Right cardiac atrium (tissue), 5 donors: ENCODE measurements at regions not wholly inside any gene's neighbourhood (a gene's known extent, or its start where the extent isn't known, plus 50 kb on each side); places are given as distances from the start of the nearest gene placed in this dataset.

Source experiments
- ATAC-seq, 2 donors: fragments of 200-7000 bp; cut with Tn5 transposase; one replicate each; pipeline versions ENCODE4 v1.8.0 to v1.9.1; 2020; ENCODE audit warnings: moderate library complexity in 2 of 2, mild to moderate bottlenecking in 1 of 2
- DNase-seq, 3 donors: peaks; one replicate each; pipeline ENCODE4 v3.0.0-alpha.2; 2020
- H3K27ac ChIP-seq: one replicate; pipeline ENCODE4 v1.5.1; 2013; ENCODE audit warnings: mild to moderate bottlenecking, low read length, control low read depth, moderate library complexity
- H3K27me3 ChIP-seq: one replicate; pipeline ENCODE4 v1.6.1; 2013; ENCODE audit not compliant: control insufficient read depth, insufficient read depth
- H3K4me1 ChIP-seq: one replicate; pipeline ENCODE4 v1.6.1; 2013; ENCODE audit warnings: low read length; ENCODE audit not compliant: control insufficient read depth, insufficient read depth
- H3K4me3 ChIP-seq: one replicate; pipeline ENCODE4 v1.5.1; 2013; ENCODE audit warnings: low read length, control low read depth
- H3K9me3 ChIP-seq: one replicate; pipeline ENCODE4 v1.6.1; 2013; ENCODE audit warnings: low read length; ENCODE audit not compliant: control insufficient read depth
- WGBS: extraction: QIAGEN DNeasy Blood & Tissue Kit; methylation state at CpG from one replicate; pipeline ENCODE4 v1.1.7; 2013; 5-methylcytosine and 5-hydroxymethylcytosine counted together
- intact Hi-C, 4 donors: fragments of 100-400 bp; cut with DNase I; formaldehyde crosslinking; loops; one replicate each; pipeline versions ENCODE4 v1.11.0 to v1.14.0; 2022 to 2023
- donor health status: healthy with polysubstance abuse.
- donor health status: DM: no; HTN: yes; CAD: no.
- donor health status: DM: no; HTN: no; CAD: no.
- donor health status: DM: no; HTN: yes; CAD: no; lungs with severe emphysema.
- donor health status: DM: yes; HTN: yes; CAD: no.

DNA sequence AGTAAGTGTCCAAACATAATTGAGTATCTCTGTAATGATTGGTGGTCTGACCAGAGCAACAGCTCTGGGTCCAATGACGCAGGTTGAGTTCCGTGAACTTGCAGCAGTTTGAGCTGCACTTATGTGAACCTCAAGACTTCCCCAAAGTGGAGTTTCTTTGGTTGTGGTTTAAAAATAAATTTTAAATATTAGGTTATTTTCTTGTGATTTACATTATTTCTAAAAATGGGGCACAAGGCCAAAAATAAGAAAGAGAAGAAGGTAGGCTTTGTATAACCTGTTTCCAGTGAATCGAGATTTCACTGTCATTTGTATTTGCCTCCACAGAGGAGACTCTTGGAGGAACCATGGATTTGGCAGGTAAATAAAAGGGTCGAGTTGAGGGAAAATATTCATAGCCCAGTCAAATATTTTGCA, 166.4 kb upstream of the ZNF217 start:
- H3K4me1 ChIP-seq, result peaks cover 2% of the 10 kb centered on the region
- intact Hi-C loops, result no loop called here
- no peaks in the 10 kb centered on the region for H3K9me3 ChIP-seq
- H3K27me3 ChIP-seq, result no peaks in the 10 kb centered on the region
- DNase-seq (no peak), ATAC-seq (no peak)
- H3K27ac ChIP-seq, result no peak overlapping the region
- no peak overlapping the region for H3K4me3 ChIP-seq
- 85% methylated on average over 4 of the region's 4 CpGs for WGBS

GRCh38 chr20:53757472-53757913, 163.9 kb upstream of the ZNF217 start:
- intact Hi-C loops, result no loop called here

GRCh38 chr20:53755733-53756531, 162.3 kb upstream of the ZNF217 start:
- H3K4me3 ChIP-seq, result no peak overlapping the region
- no peak overlapping the region for H3K27ac ChIP-seq
- no peaks in the 10 kb centered on the region for H3K9me3 ChIP-seq
- ATAC-seq (no peak), DNase-seq (no peak)
- WGBS, result 89% methylated on average over 8 of the region's 8 CpGs
- H3K27me3 ChIP-seq, result no peaks in the 10 kb centered on the region
- H3K4me1 ChIP-seq, result no peaks in the 10 kb centered on the region
- intact Hi-C loops, result no loop called here

More at GRCh38 chr20:53757472-53757913, 163.9 kb upstream of the ZNF217 start:
- DNase-seq, result no peak
- Histone ChIP-seq H3K4me1 (no peaks in the 10 kb centered on the region), H3K9me3 (no peaks in the 10 kb centered on the region), H3K4me3 (no peak overlapping the region), H3K27ac (no peak overlapping the region), H3K27me3 (no peaks in the 10 kb centered on the region)
- no peak for ATAC-seq
- 95% methylated on average over 18 of the region's 18 CpGs for WGBS

- ATAC-seq (no peak), DNase-seq (no peak)
- Histone ChIP-seq H3K4me3 (no peak overlapping the region), H3K27ac (no peak overlapping the region), H3K27me3 (no peaks in the 10 kb centered on the region), H3K4me1 (no peaks in the 10 kb centered on the region), H3K9me3 (no peaks in the 10 kb centered on the region)
- intact Hi-C loops, result no loop called here
- WGBS, result 83% methylated on average over 2 of the region's 2 CpGs
Observed at GRCh38 chr20:53753880-53754459, 160.3 kb upstream of the ZNF217 start.

- H3K27me3 ChIP-seq, result no peaks in the 10 kb centered on the region
- H3K27ac ChIP-seq, result no peak overlapping the region
- WGBS, result 83% methylated on average over 16 of the region's 16 CpGs
- no peak for ATAC-seq
- no peak for DNase-seq
- intact Hi-C loops, result no loop called here
- no peaks in the 10 kb centered on the region for H3K4me1 ChIP-seq
- H3K4me3 ChIP-seq, result no peak overlapping the region
- H3K9me3 ChIP-seq, result no peaks in the 10 kb centered on the region
Observed at GRCh38 chr20:53752971-53753879, 159.6 kb upstream of the ZNF217 start.

GRCh38 chr20:53752583-53752970, 158.9 kb upstream of the ZNF217 start:
- Histone ChIP-seq H3K9me3 (no peaks in the 10 kb centered on the region), H3K4me1 (no peaks in the 10 kb centered on the region), H3K4me3 (no peak overlapping the region), H3K27me3 (no peaks in the 10 kb centered on the region), H3K27ac (no peak overlapping the region)
- DNase-seq (no peak), ATAC-seq (no peak)
- WGBS, result 96% methylated on average over 3 of the region's 3 CpGs
- intact Hi-C loops, result no loop called here

GRCh38 chr20:53751620-53752318, 158.1 kb upstream of the ZNF217 start:
- ATAC-seq (no peak), DNase-seq (no peak)
- Histone ChIP-seq H3K4me3 (no peak overlapping the region), H3K27me3 (no peaks in the 10 kb centered on the region), H3K27ac (no peak overlapping the region), H3K9me3 (no peaks in the 10 kb centered on the region), H3K4me1 (no peaks in the 10 kb centered on the region)
- 43% methylated on average over 9 of the region's 9 CpGs for WGBS
- intact Hi-C loops, result no loop called here

- ATAC-seq, result peak; percentile 52 to 54
- no peak overlapping the region for H3K4me3 ChIP-seq
- peak overlapping the region; percentile 17 for H3K27ac ChIP-seq
- intact Hi-C loops, result no loop called here
- no peaks in the 10 kb centered on the region for H3K4me1 ChIP-seq
- WGBS, result 35% methylated on average over 14 of the region's 14 CpGs
- no peak for DNase-seq
- H3K9me3 ChIP-seq, result no peaks in the 10 kb centered on the region
- no peaks in the 10 kb centered on the region for H3K27me3 ChIP-seq
Observed at GRCh38 chr20:53750827-53751619, 157.4 kb upstream of the ZNF217 start.

DNA sequence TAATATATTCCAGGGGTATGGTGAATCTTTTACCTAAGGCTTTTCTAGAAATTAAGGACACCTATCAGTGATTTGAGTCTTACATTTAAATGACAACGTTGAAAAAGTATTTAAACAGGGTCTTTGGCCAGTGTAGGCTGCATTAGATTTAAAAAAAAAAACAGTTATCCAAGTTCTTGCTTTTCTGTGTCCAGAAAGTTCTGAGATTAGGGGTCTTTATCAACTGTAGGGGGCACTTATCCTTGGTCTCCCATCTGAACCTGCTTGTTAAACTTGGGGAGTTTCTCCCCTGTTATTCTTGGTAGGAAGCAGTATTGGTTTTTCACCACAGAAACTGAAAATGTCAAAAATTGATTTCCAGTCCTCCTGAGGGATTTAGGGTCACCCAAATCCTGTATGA, 155.9 kb upstream of the ZNF217 start:
- intact Hi-C loops, result loop anchor here in 1 of 4 donors (10.0 kb wide), 1 partner anchor 115 kb away; no protein-coding TSS in a partner anchor
- no peak overlapping the region for H3K4me3 ChIP-seq
- WGBS, result 42% methylated on average over 1 of the region's 1 CpG
- ATAC-seq (no peak), DNase-seq (no peak)
- H3K27ac ChIP-seq, result no peak overlapping the region
- H3K9me3 ChIP-seq, result no peaks in the 10 kb centered on the region
- H3K27me3 ChIP-seq, result no peaks in the 10 kb centered on the region
- no peaks in the 10 kb centered on the region for H3K4me1 ChIP-seq

DNA sequence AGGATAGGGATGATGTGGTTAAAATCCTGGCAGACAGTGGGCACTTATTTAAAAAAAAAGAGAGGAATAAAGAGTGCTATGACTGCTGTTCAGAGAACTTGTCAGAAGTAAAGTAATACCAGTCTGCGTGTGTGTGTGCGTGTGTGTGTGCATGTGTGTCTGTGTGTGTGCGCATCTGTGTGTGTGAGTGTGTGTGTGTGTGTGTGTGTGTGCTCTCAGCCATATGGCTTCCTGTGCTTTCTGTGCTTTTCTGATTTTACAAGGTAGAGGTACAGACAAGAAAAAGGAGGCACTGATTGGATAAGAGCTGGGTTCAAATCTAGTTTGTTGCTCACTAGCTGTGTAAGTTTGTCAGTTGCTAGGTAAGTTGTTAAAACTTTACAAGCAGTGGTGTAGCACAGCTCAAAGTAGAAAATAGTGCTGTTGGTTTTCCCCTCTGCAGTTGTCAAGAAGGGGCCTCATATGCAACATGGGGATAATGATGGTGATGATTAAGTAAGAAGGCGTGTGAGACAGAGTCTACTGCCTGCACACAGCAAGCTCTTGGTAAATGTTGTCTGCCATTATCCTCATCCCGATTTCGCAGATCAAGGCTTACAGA, 155.3 kb upstream of the ZNF217 start:
- DNase-seq, result no peak
- Histone ChIP-seq H3K27me3 (no peaks in the 10 kb centered on the region), H3K4me3 (no peak overlapping the region), H3K27ac (no peak overlapping the region), H3K9me3 (no peaks in the 10 kb centered on the region), H3K4me1 (no peaks in the 10 kb centered on the region)
- WGBS, result 69% methylated on average over 6 of the region's 6 CpGs
- no peak for ATAC-seq
- intact Hi-C loops, result loop anchor here in 1 of 4 donors (10.0 kb wide), 1 partner anchor 116 kb away; no protein-coding TSS in a partner anchor
